H1 (cell line): ENCODE measurements at regions not wholly inside any gene's neighbourhood (a gene's known extent, or its start where the extent isn't known, plus 50 kb on each side); places are given as distances from the start of the nearest gene placed in this dataset.

ENCODE experiments used
- RFX5 ChIP-seq: IDR thresholded peaks from 2 replicates; pipeline ENCODE4 v1.6.1; 2011; ENCODE audit warnings: low read depth, low read length, improper control_type of control experiment, borderline replicate concordance
- SIN3A ChIP-seq, 2 experiments: IDR thresholded peaks in 1 of 2; conservative IDR thresholded peaks in 1 of 2; 2 replicates each; pipeline ENCODE4 v1.6.1; 2011 to 2012; ENCODE audit warnings: low read length in 2 of 2, improper control_type of control experiment in 1 of 2, low read depth in 1 of 2, mild to moderate bottlenecking in 1 of 2
- TBP ChIP-seq: IDR thresholded peaks from 2 replicates; pipeline ENCODE4 v1.6.1; 2011; ENCODE audit warnings: low read depth, low read length, improper control_type of control experiment

- TF ChIP-seq SIN3A (conservative IDR thresholded peaks at IDR 0.05 in 1 of 2, IDR thresholded peaks at IDR 0.05 in 1 of 2; ENCODE audit: low read depth in 1 of 2, low read length in 2 of 2) (no peak), RFX5 (no peak), TBP (no peak)
Measured at GRCh38 chr3:154794391-154794790, 285.7 kb upstream of the MME start (continued).
